ENCODE measurements at regions not wholly inside any gene's neighbourhood (a gene's known extent, or its start where the extent isn't known, plus 50 kb on each side); places are given as distances from the start of the nearest gene placed in this dataset.

DNA sequence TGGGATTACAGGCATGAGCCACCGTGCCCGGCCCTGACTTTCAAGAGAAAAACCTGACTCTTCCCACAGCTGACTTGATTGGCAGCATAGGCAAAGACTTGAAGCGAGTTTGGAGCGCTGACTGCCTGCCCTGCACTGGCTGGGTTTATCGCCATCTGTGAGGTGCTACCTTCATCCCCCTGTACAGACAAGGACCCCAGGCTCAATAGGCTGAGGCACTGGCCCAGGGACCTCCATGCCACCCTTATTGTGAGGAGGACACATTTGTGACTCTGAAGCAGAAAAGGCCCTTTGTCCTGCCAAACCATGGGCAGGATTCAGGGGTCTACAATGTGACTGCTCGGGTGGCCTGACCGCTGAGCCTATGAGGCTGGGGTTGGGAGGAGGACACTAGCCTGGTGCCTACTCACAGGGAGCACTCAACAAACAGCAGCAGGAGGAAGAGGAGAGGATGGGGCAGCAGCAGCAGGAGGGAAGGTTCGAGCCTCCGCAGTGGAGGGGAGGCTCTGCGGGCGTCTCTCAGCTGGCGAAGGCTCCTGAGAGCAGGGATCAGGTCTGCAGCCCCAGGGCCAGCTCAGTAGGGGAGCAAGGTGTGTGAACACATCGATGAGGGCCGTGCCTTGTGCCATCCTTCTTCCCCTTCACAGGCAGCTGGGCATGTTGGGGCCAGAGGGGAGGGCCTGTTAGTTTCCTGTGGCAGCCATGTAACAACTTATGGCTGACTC, 72.9 kb upstream of the WNT7B start:
- peak in 1 of 2 donors; percentile 24 for DNase-seq
- no peak for TF ChIP-seq CTCF (IDR thresholded peaks at IDR 0.05)
- TF ChIP-seq EP300 (IDR thresholded peaks at IDR 0.05): no peak
- no peak for TF ChIP-seq POLR2A (IDR thresholded peaks at IDR 0.05)
- TF ChIP-seq POLR2AphosphoS5 (IDR thresholded peaks at IDR 0.05): no peak
- peak overlapping the region; percentile 11 to 100 (median 99) for H3K27ac ChIP-seq

GRCh38 chr22:46050451-46050845, 73.5 kb upstream of the WNT7B start:
- DNase-seq: no peak
- no peak overlapping the region for H3K4me3 ChIP-seq
- peak overlapping the region in 4 of 5 donors; percentile 98 to 100 (median 100) for H3K27ac ChIP-seq
- no peaks in the 10 kb centered on the region for H3K27me3 ChIP-seq
- intact Hi-C loops (cut with DNase I; ENCODE audit: low total_unique reads): no loop called here
- 74 to 87% (median 78%) methylated on average over 7 of the region's 7 CpGs for WGBS, 5 donors
- H3K4me1 ChIP-seq: peaks cover 75 to 93% (median 90%) of the 10 kb centered on the region in 4 donors
- H3K36me3 ChIP-seq: peaks cover 0 to 11% (median 8%) of the 10 kb centered on the region in 4 donors
- H3K9me3 ChIP-seq: no peaks in the 10 kb centered on the region
- TF ChIP-seq CTCF (IDR thresholded peaks at IDR 0.05) (no peak), POLR2AphosphoS5 (IDR thresholded peaks at IDR 0.05) (no peak), EP300 (IDR thresholded peaks at IDR 0.05) (no peak), POLR2A (IDR thresholded peaks at IDR 0.05) (no peak)

More for the DNA sequence above, 72.9 kb upstream of the WNT7B start:
- H3K4me1 ChIP-seq: peaks cover 75 to 91% (median 89%) of the 10 kb centered on the region in 4 donors
- H3K36me3 ChIP-seq: peaks cover 0 to 11% (median 8%) of the 10 kb centered on the region in 4 donors
- H3K9me3 ChIP-seq: no peaks in the 10 kb centered on the region
- H3K27me3 ChIP-seq: no peaks in the 10 kb centered on the region
- intact Hi-C loops (cut with DNase I; ENCODE audit: low total_unique reads): no loop called here
- no peak overlapping the region for H3K4me3 ChIP-seq
- 69 to 93% (median 85%) methylated on average over 10 to 14 of the region's 14 CpGs for WGBS, 5 donors

DNA sequence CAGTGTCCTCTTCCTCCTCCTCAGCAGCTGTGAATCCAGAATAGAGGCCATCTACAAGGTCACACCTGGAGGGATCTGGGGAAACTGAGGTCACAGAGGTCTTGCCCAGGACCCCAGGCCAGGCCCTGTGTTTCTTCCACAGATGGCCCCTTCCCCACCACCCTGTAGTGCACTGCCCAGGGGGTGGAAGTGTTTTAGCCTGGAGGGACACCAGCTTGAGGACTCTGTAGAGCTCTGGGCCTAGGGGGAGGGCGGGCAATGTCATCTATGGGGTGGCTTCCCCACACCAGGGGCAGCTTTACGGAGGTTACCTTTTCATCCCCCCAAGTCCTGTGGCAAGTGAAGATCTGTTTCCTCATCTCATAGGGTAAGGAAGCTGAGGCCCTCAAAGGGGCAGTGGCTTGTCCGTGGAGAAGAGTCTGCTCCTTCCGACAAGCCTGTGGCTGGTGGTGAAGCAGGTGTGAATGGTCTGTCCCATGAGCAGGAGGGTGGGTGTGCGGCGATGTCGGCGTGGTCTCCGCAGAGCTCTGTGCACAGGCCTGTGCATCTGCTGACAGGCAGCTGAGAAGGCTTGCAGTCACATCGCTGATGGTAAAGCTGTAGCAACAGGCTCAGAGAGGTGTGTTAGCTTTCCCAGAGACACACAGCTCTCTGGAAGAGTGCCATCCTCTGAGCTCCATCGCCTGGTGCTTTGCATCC, 74.1 kb upstream of the WNT7B start:
- WGBS, 5 donors: 80 to 92% (median 87%) methylated on average over 11 of the region's 11 CpGs
- intact Hi-C loops (cut with DNase I; ENCODE audit: low total_unique reads): no loop called here
- Histone ChIP-seq H3K4me1 (peaks cover 75 to 93% (median 90%) of the 10 kb centered on the region in 4 donors), H3K9me3 (no peaks in the 10 kb centered on the region), H3K36me3 (peaks cover 0 to 11% (median 8%) of the 10 kb centered on the region in 4 donors), H3K27ac (peak overlapping the region; percentile 96 to 100 (median 99)), H3K27me3 (no peaks in the 10 kb centered on the region), H3K4me3 (no peak overlapping the region)
- no peak for TF ChIP-seq POLR2AphosphoS5 (IDR thresholded peaks at IDR 0.05)
- no peak for TF ChIP-seq CTCF (IDR thresholded peaks at IDR 0.05)
- TF ChIP-seq EP300 (IDR thresholded peaks at IDR 0.05): no peak
- no peak for TF ChIP-seq POLR2A (IDR thresholded peaks at IDR 0.05)
- DNase-seq: peak in 1 of 2 donors; percentile 21

GRCh38 chr22:46051646-46052045, 74.7 kb upstream of the WNT7B start:
- Histone ChIP-seq H3K9me3 (no peaks in the 10 kb centered on the region), H3K27ac (peak overlapping the region; percentile 96 to 100 (median 99)), H3K27me3 (no peaks in the 10 kb centered on the region), H3K4me3 (peak overlapping the region in 1 of 4 donors; percentile 68), H3K36me3 (peaks cover 0 to 11% (median 8%) of the 10 kb centered on the region in 4 donors), H3K4me1 (peaks cover 75 to 93% (median 90%) of the 10 kb centered on the region in 4 donors)
- no peak for TF ChIP-seq CTCF (IDR thresholded peaks at IDR 0.05)
- no peak for TF ChIP-seq POLR2AphosphoS5 (IDR thresholded peaks at IDR 0.05)
- no peak for TF ChIP-seq EP300 (IDR thresholded peaks at IDR 0.05)
- TF ChIP-seq POLR2A (IDR thresholded peaks at IDR 0.05): no peak
- intact Hi-C loops (cut with DNase I; ENCODE audit: low total_unique reads): no loop called here
- 80 to 91% (median 82%) methylated on average over 8 of the region's 8 CpGs for WGBS, 5 donors
- DNase-seq: peak in 1 of 2 donors; percentile 21

Data from stomach (tissue), 8 donors.